ENCODE measurements at regions not wholly inside any gene's neighbourhood (a gene's known extent, or its start where the extent isn't known, plus 50 kb on each side); places are given as distances from the start of the nearest gene placed in this dataset.

GRCh38 chr13:68185444-68186141 lies 955.5 kb upstream of the PCDH9 start:
- TF ChIP-seq TAF1 (conservative IDR thresholded peaks at IDR 0.05), result no peak
- TF ChIP-seq, protein P1, sequence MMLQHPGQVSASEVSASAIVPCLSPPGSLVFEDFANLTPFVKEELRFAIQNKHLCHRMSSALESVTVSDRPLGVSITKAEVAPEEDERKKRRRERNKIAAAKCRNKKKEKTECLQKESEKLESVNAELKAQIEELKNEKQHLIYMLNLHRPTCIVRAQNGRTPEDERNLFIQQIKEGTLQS (IDR thresholded peaks at IDR 0.05), result no peak
- TF ChIP-seq GABPA (IDR thresholded peaks at IDR 0.05 in 1 of 2, conservative IDR thresholded peaks at IDR 0.05 in 1 of 2), result no peak
